ENCODE measurements at regions not wholly inside any gene's neighbourhood (a gene's known extent, or its start where the extent isn't known, plus 50 kb on each side); places are given as distances from the start of the nearest gene placed in this dataset.

DNA sequence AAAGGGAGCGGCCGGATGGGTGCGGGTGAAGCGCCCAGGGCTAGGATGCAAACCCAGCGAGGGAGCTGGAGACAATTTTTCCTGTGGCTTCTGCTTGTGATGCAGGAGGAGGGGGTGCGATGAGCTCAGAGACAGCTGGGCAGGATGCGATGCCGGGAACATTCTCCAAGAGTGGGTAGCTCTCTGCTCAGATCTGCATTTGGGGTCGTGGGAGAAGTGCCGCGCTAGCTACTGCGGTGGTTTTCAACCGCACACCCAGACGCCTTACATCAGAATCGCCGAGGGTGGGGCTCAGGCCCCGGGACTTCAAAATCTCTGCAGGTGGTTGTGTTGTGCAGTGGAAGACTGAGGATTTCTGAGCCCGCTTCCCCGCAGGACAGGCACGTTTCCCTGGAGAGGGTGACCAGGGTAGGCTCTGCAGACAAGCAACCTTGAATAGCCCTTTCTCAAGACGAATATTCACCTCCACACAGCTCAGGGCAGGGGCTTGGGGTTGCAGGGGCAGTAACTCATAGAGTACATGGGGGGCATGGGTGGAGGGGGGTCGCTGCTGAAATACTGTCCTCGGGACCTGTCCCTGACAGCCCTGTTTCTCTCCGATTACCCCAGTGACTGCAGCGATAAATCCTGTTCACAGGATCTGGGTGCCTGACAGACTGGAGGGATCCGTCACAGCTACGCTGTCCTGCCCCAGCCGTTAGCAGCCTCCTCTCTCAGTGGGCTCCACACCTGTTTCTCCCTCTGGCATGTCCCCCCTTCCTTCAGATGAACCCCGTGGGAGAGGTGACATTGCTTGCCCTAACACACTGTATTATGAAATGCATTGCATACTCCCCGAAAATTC, 63.3 kb downstream of the HAPSTR1 start:
- TF ChIP-seq EP300 (IDR thresholded peaks at IDR 0.05): no peak
- TF ChIP-seq, protein P1, sequence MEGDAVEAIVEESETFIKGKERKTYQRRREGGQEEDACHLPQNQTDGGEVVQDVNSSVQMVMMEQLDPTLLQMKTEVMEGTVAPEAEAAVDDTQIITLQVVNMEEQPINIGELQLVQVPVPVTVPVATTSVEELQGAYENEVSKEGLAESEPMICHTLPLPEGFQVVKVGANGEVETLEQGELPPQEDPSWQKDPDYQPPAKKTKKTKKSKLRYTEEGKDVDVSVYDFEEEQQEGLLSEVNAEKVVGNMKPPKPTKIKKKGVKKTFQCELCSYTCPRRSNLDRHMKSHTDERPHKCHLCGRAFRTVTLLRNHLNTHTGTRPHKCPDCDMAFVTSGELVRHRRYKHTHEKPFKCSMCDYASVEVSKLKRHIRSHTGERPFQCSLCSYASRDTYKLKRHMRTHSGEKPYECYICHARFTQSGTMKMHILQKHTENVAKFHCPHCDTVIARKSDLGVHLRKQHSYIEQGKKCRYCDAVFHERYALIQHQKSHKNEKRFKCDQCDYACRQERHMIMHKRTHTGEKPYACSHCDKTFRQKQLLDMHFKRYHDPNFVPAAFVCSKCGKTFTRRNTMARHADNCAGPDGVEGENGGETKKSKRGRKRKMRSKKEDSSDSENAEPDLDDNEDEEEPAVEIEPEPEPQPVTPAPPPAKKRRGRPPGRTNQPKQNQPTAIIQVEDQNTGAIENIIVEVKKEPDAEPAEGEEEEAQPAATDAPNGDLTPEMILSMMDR (IDR thresholded peaks at IDR 0.05): no peak
- no peak for TF ChIP-seq POLR2A (IDR thresholded peaks at IDR 0.05; ENCODE audit: low read depth)
